T47D (cell line): ENCODE measurements at regions not wholly inside any gene's neighbourhood (a gene's known extent, or its start where the extent isn't known, plus 50 kb on each side); places are given as distances from the start of the nearest gene placed in this dataset.
"Not testable (repeated sequence)": the region's sequence is repeated elsewhere in the genome, so short reads cannot be mapped to it uniquely, and the experiment has no call there.

ENCODE experiments used
- DNase-seq, 2 experiments: peaks; one replicate each; pipeline versions ENCODE4 v3.0.0 to v3.0.0-alpha.2; 2011 to 2012; ENCODE audit warnings: low read depth in 1 of 2, low spot score in 1 of 2
- JUND ChIP-seq: IDR thresholded peaks from 2 replicates; pipeline ENCODE4 v1.6.1; 2012; ENCODE audit warnings: low read depth
- in situ Hi-C: cut with HindIII; loops from 2 replicates; pipeline ENCODE4 v1.10.0; 2016; ENCODE audit warnings: low sequenced_read_pairs, low pct_unique_long_range_greater_than_20kb

GRCh38 chr1:193448682-193449461 lies 262.5 kb upstream of the B3GALT2 start:
- TF ChIP-seq JUND = no peak
- DNase-seq = no peak
- in situ Hi-C loops = no loop called here

GRCh38 chr1:193443886-193444285 lies 257.5 kb upstream of the B3GALT2 start:
- no peak for TF ChIP-seq JUND
- in situ Hi-C loops = no loop called here
- no peak for DNase-seq

DNA sequence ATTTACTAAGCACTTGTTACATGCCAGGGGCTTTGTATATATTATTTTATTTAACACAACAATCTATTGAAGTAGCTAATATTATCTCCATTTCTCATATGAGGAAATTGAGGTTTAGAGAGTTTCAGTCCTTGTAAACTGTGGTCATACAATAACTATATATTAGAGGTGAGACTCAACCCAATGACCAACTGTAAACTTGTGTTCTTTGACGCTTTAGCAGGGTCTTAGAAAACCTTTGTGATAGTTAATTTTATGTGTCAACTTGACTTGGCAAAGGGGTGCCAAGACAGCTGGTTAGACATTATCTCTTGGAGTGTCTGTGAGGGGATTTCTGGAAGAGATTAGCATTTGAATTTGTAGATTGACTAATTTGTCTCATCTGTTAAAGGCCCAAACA lies 252.4 kb upstream of the B3GALT2 start:
- TF ChIP-seq JUND = no peak
- DNase-seq = no peak
- in situ Hi-C loops = no loop called here

- DNase-seq = no peak
- in situ Hi-C loops = no loop called here
- no peak for TF ChIP-seq JUND
Measured at GRCh38 chr1:193438312-193438711, 251.9 kb upstream of the B3GALT2 start.

DNA sequence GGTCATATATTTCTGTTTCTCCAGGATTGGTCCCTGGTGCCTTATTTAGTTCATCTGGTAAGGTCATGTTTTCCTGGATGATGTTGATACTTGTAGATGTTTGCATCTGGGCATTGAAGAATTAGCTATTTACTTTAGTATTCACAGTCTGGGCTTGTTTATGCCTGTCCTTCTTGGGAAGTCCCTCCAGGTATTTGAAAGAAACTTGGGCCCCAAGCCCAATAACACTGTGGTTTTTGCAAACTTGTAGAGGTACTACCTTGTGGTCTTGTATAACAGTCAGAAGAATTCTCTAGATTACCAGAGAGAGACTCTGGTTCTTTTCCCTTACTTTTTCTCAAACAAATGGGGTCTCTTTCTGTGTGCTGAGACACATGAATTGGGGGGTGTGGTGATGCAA lies 251.4 kb upstream of the B3GALT2 start:
- no peak for TF ChIP-seq JUND
- DNase-seq = peak in 1 of 2 experiments; percentile 52
- in situ Hi-C loops = no loop called here

- DNase-seq, in situ Hi-C loops: not testable (repeated sequence)
Measured at GRCh38 chr1:193437333-193437732, 250.9 kb upstream of the B3GALT2 start.

DNA sequence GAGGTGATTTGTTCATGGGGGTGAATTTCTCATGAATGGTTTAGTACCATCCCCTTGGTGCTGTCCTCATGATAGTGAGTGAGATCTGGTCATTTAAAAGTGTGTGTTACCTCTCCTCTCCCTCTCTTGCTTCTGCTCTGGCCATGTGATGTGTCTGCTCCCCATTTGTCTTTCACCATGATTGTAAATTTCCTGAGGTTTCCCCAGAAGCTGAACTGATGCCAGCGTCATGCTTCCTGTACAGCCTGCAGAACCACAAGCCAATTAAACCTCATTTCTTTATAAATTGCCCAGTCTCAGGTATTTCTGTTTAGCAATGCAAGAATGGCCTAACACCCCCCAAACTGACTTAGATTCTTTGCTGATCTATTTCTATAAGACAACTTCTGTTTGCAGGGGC lies 249.4 kb upstream of the B3GALT2 start:
- no peak for TF ChIP-seq JUND
- in situ Hi-C loops = no loop called here
- DNase-seq = no peak

GRCh38 chr1:193434319-193434718 lies 247.9 kb upstream of the B3GALT2 start:
- DNase-seq = no peak
- in situ Hi-C loops = no loop called here
- TF ChIP-seq JUND = no peak

DNA sequence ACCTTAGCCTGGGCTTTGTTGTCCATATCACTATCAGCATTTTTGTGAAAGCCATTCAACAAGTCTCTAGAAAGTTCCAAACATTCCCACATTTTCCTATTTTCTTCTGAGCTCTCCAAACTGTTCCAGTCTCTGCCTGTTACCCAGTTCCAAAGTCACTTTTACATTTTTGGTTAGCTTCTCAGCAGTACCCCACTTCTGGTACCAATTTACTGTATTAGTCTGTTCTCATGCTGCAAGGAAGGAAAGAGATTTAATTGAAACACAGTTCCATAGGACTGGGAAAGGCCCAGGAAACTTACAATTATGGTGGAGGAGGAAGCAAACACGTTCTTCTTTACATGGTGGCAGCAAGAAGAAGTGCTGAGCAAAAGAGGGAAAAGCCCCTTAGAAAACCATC lies 247.2 kb upstream of the B3GALT2 start:
- in situ Hi-C loops = no loop called here
- no peak for DNase-seq
- TF ChIP-seq JUND = no peak

GRCh38 chr1:193432979-193433587 lies 246.7 kb upstream of the B3GALT2 start:
- no peak for DNase-seq
- in situ Hi-C loops = no loop called here
- TF ChIP-seq JUND = no peak

DNA sequence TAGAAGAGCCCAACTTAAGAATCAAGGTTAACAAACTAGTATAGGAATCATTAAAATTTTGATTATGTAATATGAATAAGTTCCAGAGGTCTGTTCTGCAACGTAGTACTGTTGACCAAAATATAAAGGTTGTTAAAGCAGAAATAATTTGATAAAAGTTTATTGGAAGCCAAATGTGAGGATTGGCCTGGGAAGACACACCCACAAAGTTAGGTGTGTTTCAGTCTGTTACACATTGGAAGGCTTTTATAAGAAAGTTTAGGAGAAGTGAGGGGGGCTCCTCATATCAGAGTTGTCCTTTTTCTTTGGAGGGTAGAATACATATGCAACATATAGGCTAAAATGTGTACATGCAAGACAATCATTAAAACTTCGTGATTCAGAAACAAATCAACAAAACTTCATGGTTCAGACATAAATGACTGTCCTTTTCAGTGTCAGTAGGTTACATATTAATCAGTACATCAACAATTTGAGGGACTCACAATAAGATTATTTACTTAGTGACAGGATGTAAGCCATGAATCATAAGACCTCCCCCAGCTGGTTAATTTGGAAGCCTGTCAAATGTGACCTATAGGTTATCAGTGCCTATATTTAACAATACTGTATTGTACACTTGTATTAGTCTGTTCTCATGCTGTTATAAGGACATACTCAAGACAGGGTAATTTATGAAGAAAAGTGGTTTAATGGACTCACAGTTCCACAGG lies 245.0 kb upstream of the B3GALT2 start:
- DNase-seq = no peak
- no peak for TF ChIP-seq JUND
- in situ Hi-C loops = no loop called here

GRCh38 chr1:193427524-193427923 lies 241.1 kb upstream of the B3GALT2 start:
- in situ Hi-C loops = no loop called here
- DNase-seq = no peak
- TF ChIP-seq JUND = no peak

- no peak for DNase-seq
- TF ChIP-seq JUND = no peak
- in situ Hi-C loops = no loop called here
Measured at GRCh38 chr1:193426061-193426460, 239.6 kb upstream of the B3GALT2 start.
